ENCODE measurements at regions not wholly inside any gene's neighbourhood (a gene's known extent, or its start where the extent isn't known, plus 50 kb on each side); places are given as distances from the start of the nearest gene placed in this dataset.

GRCh38 chr11:56849852-56850251, 101.4 kb upstream of the OR9G4 start:
- TF ChIP-seq CTCF (IDR thresholded peaks at IDR 0.05) (no peak), POLR2A (IDR thresholded peaks at IDR 0.05) (no peak)
